WTC11 (cell line): ENCODE measurements at regions not wholly inside any gene's neighbourhood (a gene's known extent, or its start where the extent isn't known, plus 50 kb on each side); places are given as distances from the start of the nearest gene placed in this dataset.

ENCODE experiments used
- ATAC-seq: fragments of 200-7000 bp; cut with Tn5 transposase; 2 replicates; pipeline ENCODE4 v1.10.0; 2021; ENCODE audit warnings: mild to moderate bottlenecking, moderate library complexity
- CTCF ChIA-PET: fragments of 300-600 bp; sonication (Branson Sonifier 250); formaldehyde crosslinking; loops from one replicate; lab custom pipeline; 2021; ENCODE audit warnings: antibody characterized with exemption; lab: Charles Lee
- POLR2A ChIA-PET: fragments of 350-600 bp; sonication (Branson Sonifier 250); formaldehyde crosslinking; loops from one replicate; lab custom pipeline; 2021; ENCODE audit warnings: antibody characterized with exemption; lab: Charles Lee
- DNase-seq: peaks from one replicate; pipeline ENCODE4 v3.0.0; 2021; ENCODE audit warnings: low spot score
- H3K27ac Mint-ChIP-seq: 2 replicates; pipeline ENCODE4 v1.8.0; 2021; ENCODE audit warnings: mixed read lengths
- H3K27me3 Mint-ChIP-seq: 2 replicates; pipeline ENCODE4 v1.8.0; 2021; ENCODE audit warnings: low read depth, mild to moderate bottlenecking, moderate library complexity, mixed read lengths
- H3K36me3 Mint-ChIP-seq: 2 replicates; pipeline ENCODE4 v1.8.0; 2021; ENCODE audit warnings: mixed read lengths
- H3K4me1 Mint-ChIP-seq: 2 replicates; pipeline ENCODE4 v1.8.0; 2022; ENCODE audit warnings: mixed read lengths
- H3K4me3 Mint-ChIP-seq: 2 replicates; pipeline ENCODE4 v1.8.0; 2021; ENCODE audit warnings: mild to moderate bottlenecking, moderate library complexity, mixed read lengths
- H3K9me3 Mint-ChIP-seq: 2 replicates; pipeline ENCODE4 v1.8.0; 2021; ENCODE audit warnings: mixed read lengths
- ATF3 ChIP-seq: sonication (generic); formaldehyde crosslinking; conservative IDR thresholded peaks from 2 replicates; pipeline ENCODE4 v1.8.1; 2022; ENCODE audit warnings: mild to moderate bottlenecking, missing genetic modification reagents
- ATF6 ChIP-seq: sonication (generic); formaldehyde crosslinking; IDR thresholded peaks from 2 replicates; pipeline ENCODE4 v1.8.1; 2023; ENCODE audit warnings: mild to moderate bottlenecking, missing genetic modification reagents
- CREB1 ChIP-seq: sonication (generic); formaldehyde crosslinking; IDR thresholded peaks from 2 replicates; pipeline ENCODE4 v1.8.0; 2023; ENCODE audit warnings: mild to moderate bottlenecking, missing genetic modification reagents
- ERG ChIP-seq: fragments of 250-450 bp; sonication (Bioruptor Pico); IDR thresholded peaks from 2 replicates; pipeline ENCODE4 v1.8.0; 2021; ENCODE audit warnings: mild to moderate bottlenecking
- FOXJ3 ChIP-seq: sonication (generic); formaldehyde crosslinking; IDR thresholded peaks from 2 replicates; pipeline ENCODE4 v1.9.0; 2021; ENCODE audit warnings: missing genetic modification reagents, mild to moderate bottlenecking, borderline replicate concordance
- FOXP4 ChIP-seq: sonication (generic); formaldehyde crosslinking; IDR thresholded peaks from 2 replicates; pipeline ENCODE4 v1.8.0; 2022; ENCODE audit warnings: mild to moderate bottlenecking, missing genetic modification reagents
- GRHL2 ChIP-seq: fragments of 250-450 bp; sonication (Bioruptor Pico); IDR thresholded peaks from 2 replicates; pipeline ENCODE4 v1.8.0; 2022; ENCODE audit warnings: mild to moderate bottlenecking, moderate library complexity; ENCODE audit not compliant: insufficient replicate concordance, severe bottlenecking
- GTF2I ChIP-seq: fragments of 250-450 bp; sonication (Bioruptor Pico); conservative IDR thresholded peaks from 2 replicates; pipeline ENCODE4 v1.4.0; 2021; ENCODE audit warnings: mild to moderate bottlenecking
- NFYB ChIP-seq: sonication (generic); formaldehyde crosslinking; conservative IDR thresholded peaks from 2 replicates; pipeline ENCODE4 v1.8.0; 2022; ENCODE audit warnings: low read depth, missing genetic modification reagents
- OVOL2 ChIP-seq: fragments of 250-450 bp; sonication (Bioruptor Pico); IDR thresholded peaks from 2 replicates; pipeline ENCODE4 v1.9.0; 2021; ENCODE audit warnings: mild to moderate bottlenecking, borderline replicate concordance
- PREB ChIP-seq: sonication (generic); formaldehyde crosslinking; IDR thresholded peaks from 2 replicates; pipeline ENCODE4 v1.8.1; 2022; ENCODE audit warnings: mild to moderate bottlenecking, missing genetic modification reagents, moderate library complexity, borderline replicate concordance
- RELA ChIP-seq: sonication (generic); formaldehyde crosslinking; IDR thresholded peaks from 2 replicates; pipeline ENCODE4 v1.8.1; 2022; ENCODE audit warnings: missing genetic modification reagents, mild to moderate bottlenecking, borderline replicate concordance
- SOX15 ChIP-seq: fragments of 250-450 bp; sonication (Bioruptor Pico); IDR thresholded peaks from 2 replicates; pipeline ENCODE4 v1.9.0; 2021; ENCODE audit warnings: mild to moderate bottlenecking
- STAT6 ChIP-seq: sonication (generic); formaldehyde crosslinking; conservative IDR thresholded peaks from 2 replicates; pipeline ENCODE4 v1.8.1; 2023; ENCODE audit warnings: mild to moderate bottlenecking, low read depth, missing genetic modification reagents, moderate library complexity
- TEAD1 ChIP-seq: sonication (generic); formaldehyde crosslinking; IDR thresholded peaks from 2 replicates; pipeline ENCODE4 v1.8.0; 2022; ENCODE audit warnings: mild to moderate bottlenecking, missing genetic modification reagents
- TEAD4 ChIP-seq: sonication (generic); formaldehyde crosslinking; IDR thresholded peaks from 2 replicates; pipeline ENCODE4 v1.8.0; 2022; ENCODE audit warnings: mild to moderate bottlenecking, missing genetic modification reagents
- USF1 ChIP-seq: sonication (generic); formaldehyde crosslinking; IDR thresholded peaks from 2 replicates; pipeline ENCODE4 v1.8.0; 2022; ENCODE audit warnings: mild to moderate bottlenecking, missing genetic modification reagents
- USF2 ChIP-seq: sonication (generic); formaldehyde crosslinking; IDR thresholded peaks from 2 replicates; pipeline ENCODE4 v1.8.1; 2023; ENCODE audit warnings: mild to moderate bottlenecking, missing genetic modification reagents, moderate library complexity
- ZMAT4 ChIP-seq: fragments of 250-450 bp; sonication (Bioruptor Pico); IDR thresholded peaks from 2 replicates; pipeline ENCODE4 v1.9.0; 2021; ENCODE audit warnings: mild to moderate bottlenecking
- ZNF219 ChIP-seq: sonication (generic); formaldehyde crosslinking; IDR thresholded peaks from 2 replicates; pipeline ENCODE4 v1.8.0; 2023; ENCODE audit warnings: missing genetic modification reagents, mild to moderate bottlenecking, borderline replicate concordance
- ZNF396 ChIP-seq: fragments of 250-450 bp; sonication (Bioruptor Pico); IDR thresholded peaks from 2 replicates; pipeline ENCODE4 v1.8.0; 2021; ENCODE audit warnings: mild to moderate bottlenecking, moderate library complexity, borderline replicate concordance
- ZNF423 ChIP-seq: fragments of 250-450 bp; sonication (Bioruptor Pico); IDR thresholded peaks from 2 replicates; pipeline ENCODE4 v2.1.2; 2022; ENCODE audit warnings: mild to moderate bottlenecking, moderate library complexity

GRCh38 chr10:36788152-36788551 lies 337.2 kb upstream of the ANKRD30A start:
- POLR2A ChIA-PET, result interaction anchor here (0.7 kb wide), 1 partner anchor 1275 kb away, joined by 6 read pairs; no protein-coding TSS in a partner anchor
- ATAC-seq, result no peak

GRCh38 chr10:36783400-36783799 lies 342.0 kb upstream of the ANKRD30A start:
- Mint-ChIP-seq H3K4me3 (no peak overlapping the region), H3K36me3 (no peaks in the 10 kb centered on the region), H3K4me1 (peaks cover 6% of the 10 kb centered on the region), H3K27ac (no peak overlapping the region), H3K27me3 (no peaks in the 10 kb centered on the region), H3K9me3 (no peaks in the 10 kb centered on the region)
- ChIA-PET POLR2A (no interaction called here), CTCF (interaction anchor here (0.6 to 0.7 kb wide), 2 partner anchors 97 to 1002 kb away, joined by 3 read pairs; no protein-coding TSS in a partner anchor)
- DNase-seq (no peak), ATAC-seq (no peak)
- TF ChIP-seq FOXP4 (no peak), ZNF396 (no peak), OVOL2 (CRISPR knock-in tag) (no peak), GTF2I (CRISPR knock-in tag) (no peak), TEAD1 (no peak), PREB (CRISPR knock-in tag) (no peak), ERG (CRISPR knock-in tag) (no peak), USF1 (CRISPR knock-in tag) (no peak)

More at GRCh38 chr10:36788152-36788551, 337.2 kb upstream of the ANKRD30A start:
- Mint-ChIP-seq H3K4me3 (no peak overlapping the region), H3K27ac (no peak overlapping the region), H3K27me3 (no peaks in the 10 kb centered on the region), H3K4me1 (no peaks in the 10 kb centered on the region), H3K9me3 (no peaks in the 10 kb centered on the region), H3K36me3 (no peaks in the 10 kb centered on the region)
- DNase-seq, result no peak
- TF ChIP-seq SOX15 (CRISPR knock-in tag) (no peak), TEAD1 (no peak), STAT6 (no peak), CREB1 (CRISPR knock-in tag) (no peak), USF2 (no peak), NFYB (CRISPR knock-in tag) (no peak), ZNF423 (CRISPR knock-in tag) (no peak), RELA (CRISPR knock-in tag) (no peak), TEAD4 (no peak), ZNF219 (no peak), ZMAT4 (CRISPR knock-in tag) (no peak), GRHL2 (CRISPR knock-in tag) (no peak), ATF3 (CRISPR knock-in tag) (no peak), ATF6 (CRISPR knock-in tag) (no peak), FOXJ3 (CRISPR knock-in tag) (no peak)
- CTCF ChIA-PET, result interaction anchor here (1.3 kb wide), 1 partner anchor 9 kb away, joined by 5 read pairs; no protein-coding TSS in a partner anchor
